ENCODE measurements at regions not wholly inside any gene's neighbourhood (a gene's known extent, or its start where the extent isn't known, plus 50 kb on each side); places are given as distances from the start of the nearest gene placed in this dataset.

- DNase-seq (ENCODE audit: low read depth): no peak
- no peak overlapping the region for H3K4me3 ChIP-seq (ENCODE audit: control insufficient read depth, low read depth, low read length)
- TF ChIP-seq CTCF (conservative IDR thresholded peaks at IDR 0.05; ENCODE audit: control insufficient read depth, insufficient read depth, low read depth, low read length): no peak
Measured at GRCh38 chr11:112477152-112477551, 216.5 kb upstream of the PLET1 start.

GRCh38 chr11:112477581-112478317 is 217.1 kb upstream of the PLET1 start:
- no peak for DNase-seq (ENCODE audit: low read depth)
- no peak for TF ChIP-seq CTCF (conservative IDR thresholded peaks at IDR 0.05; ENCODE audit: control insufficient read depth, insufficient read depth, low read depth, low read length)
- H3K4me3 ChIP-seq (ENCODE audit: control insufficient read depth, low read depth, low read length): no peak overlapping the region

GRCh38 chr11:112478806-112479205 is 218.1 kb upstream of the PLET1 start:
- no peak for DNase-seq (ENCODE audit: low read depth)
- H3K4me3 ChIP-seq (ENCODE audit: control insufficient read depth, low read depth, low read length): no peak overlapping the region
- no peak for TF ChIP-seq CTCF (conservative IDR thresholded peaks at IDR 0.05; ENCODE audit: control insufficient read depth, insufficient read depth, low read depth, low read length)

GRCh38 chr11:112481431-112481830 is 220.8 kb upstream of the PLET1 start:
- no peak for DNase-seq (ENCODE audit: low read depth)
- no peak overlapping the region for H3K4me3 ChIP-seq (ENCODE audit: control insufficient read depth, low read depth, low read length)
- TF ChIP-seq CTCF (conservative IDR thresholded peaks at IDR 0.05; ENCODE audit: control insufficient read depth, insufficient read depth, low read depth, low read length): no peak

- no peak for TF ChIP-seq CTCF (conservative IDR thresholded peaks at IDR 0.05; ENCODE audit: control insufficient read depth, insufficient read depth, low read depth, low read length)
- H3K4me3 ChIP-seq (ENCODE audit: control insufficient read depth, low read depth, low read length): no peak overlapping the region
- no peak for DNase-seq (ENCODE audit: low read depth)
Measured at GRCh38 chr11:112481893-112482292, 221.2 kb upstream of the PLET1 start.

- TF ChIP-seq CTCF (conservative IDR thresholded peaks at IDR 0.05; ENCODE audit: control insufficient read depth, insufficient read depth, low read depth, low read length): no peak
- DNase-seq (ENCODE audit: low read depth): no peak
Measured at GRCh38 chr11:112485280-112485679, 224.6 kb upstream of the PLET1 start.

More at GRCh38 chr11:112485280-112485679, 224.6 kb upstream of the PLET1 start:
- no peak overlapping the region for H3K4me3 ChIP-seq (ENCODE audit: control insufficient read depth, low read depth, low read length)
